DND-41 (cell line): ENCODE measurements at regions not wholly inside any gene's neighbourhood (a gene's known extent, or its start where the extent isn't known, plus 50 kb on each side); places are given as distances from the start of the nearest gene placed in this dataset.

Experiments used
- CTCF ChIP-seq: IDR thresholded peaks from 2 replicates; pipeline ENCODE4 v1.5.1; 2012; ENCODE audit warnings: borderline replicate concordance, low read length, moderate library complexity, mild to moderate bottlenecking; ENCODE audit not compliant: poor library complexity, severe bottlenecking; ENCODE audit errors: extremely low read depth
- EZH2 ChIP-seq: IDR thresholded peaks from 3 replicates; pipeline ENCODE4 v1.6.1; 2012; ENCODE audit warnings: borderline replicate concordance, low read depth, mild to moderate bottlenecking, moderate library complexity, low read length, inconsistent platforms; ENCODE audit not compliant: severe bottlenecking

DNA sequence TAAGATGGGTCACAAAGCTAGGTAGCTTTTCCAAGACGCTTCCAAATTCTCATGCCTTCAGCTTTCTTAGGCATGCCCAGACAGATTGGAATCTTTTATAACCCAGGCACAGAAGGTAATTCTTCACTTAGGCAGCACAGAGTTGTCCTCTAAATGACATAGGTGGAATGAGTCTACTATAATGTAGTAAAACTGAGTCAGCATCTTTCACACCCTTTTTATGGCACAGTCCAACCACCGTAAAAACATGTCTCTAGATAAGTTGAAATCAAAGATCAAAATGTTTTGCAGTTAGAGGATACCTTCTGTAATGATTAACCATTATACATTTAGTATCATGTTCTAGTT is 128.4 kb upstream of the FAT1 start:
- TF ChIP-seq CTCF = no peak
- TF ChIP-seq EZH2 = no peak
